ENCODE measurements at regions not wholly inside any gene's neighbourhood (a gene's known extent, or its start where the extent isn't known, plus 50 kb on each side); places are given as distances from the start of the nearest gene placed in this dataset.
"Not testable (repeated sequence)": the region's sequence is repeated elsewhere in the genome, so short reads cannot be mapped to it uniquely, and the experiment has no call there.

DNA sequence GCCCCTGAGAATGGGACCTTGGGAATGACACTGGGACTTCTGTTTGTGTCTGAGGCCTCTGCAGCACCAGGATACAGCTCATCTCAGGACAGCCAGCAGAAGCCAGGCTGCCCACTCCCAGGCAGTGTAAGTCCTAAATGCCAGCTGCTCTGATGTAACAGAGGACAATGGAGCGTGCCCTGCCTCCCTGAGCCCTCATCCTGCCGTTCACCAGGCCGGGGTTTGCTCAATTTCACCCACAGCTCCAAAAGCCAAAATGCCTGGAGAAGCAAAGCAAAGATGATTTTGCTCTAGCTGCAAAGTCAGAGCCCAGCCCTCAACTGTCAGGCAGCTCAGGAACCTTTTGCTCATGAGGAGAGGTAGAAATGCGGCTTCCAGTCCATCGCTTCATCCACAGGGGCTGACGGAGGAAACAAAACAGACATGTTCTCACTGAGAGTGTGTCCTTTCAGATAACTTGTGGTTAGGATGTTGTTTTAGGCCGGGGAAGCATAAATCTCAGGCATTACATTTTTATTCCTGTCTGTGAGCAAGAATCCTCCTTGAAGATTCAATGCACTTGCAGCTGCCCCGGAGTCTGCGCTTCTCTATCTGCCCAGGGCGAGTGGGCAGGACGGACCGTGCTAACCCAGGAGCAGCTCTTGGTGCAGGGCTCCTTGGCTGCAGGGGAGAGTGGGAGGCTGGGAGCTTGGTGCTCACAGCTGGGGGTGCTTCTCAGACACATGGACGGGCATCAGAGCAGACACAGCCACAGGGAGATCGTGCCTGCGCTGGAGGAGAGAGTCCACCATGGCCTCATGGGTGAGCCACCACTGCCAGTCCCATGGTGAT is 83.2 kb upstream of the CHST15 start:
- DNase-seq = no peak

DNA sequence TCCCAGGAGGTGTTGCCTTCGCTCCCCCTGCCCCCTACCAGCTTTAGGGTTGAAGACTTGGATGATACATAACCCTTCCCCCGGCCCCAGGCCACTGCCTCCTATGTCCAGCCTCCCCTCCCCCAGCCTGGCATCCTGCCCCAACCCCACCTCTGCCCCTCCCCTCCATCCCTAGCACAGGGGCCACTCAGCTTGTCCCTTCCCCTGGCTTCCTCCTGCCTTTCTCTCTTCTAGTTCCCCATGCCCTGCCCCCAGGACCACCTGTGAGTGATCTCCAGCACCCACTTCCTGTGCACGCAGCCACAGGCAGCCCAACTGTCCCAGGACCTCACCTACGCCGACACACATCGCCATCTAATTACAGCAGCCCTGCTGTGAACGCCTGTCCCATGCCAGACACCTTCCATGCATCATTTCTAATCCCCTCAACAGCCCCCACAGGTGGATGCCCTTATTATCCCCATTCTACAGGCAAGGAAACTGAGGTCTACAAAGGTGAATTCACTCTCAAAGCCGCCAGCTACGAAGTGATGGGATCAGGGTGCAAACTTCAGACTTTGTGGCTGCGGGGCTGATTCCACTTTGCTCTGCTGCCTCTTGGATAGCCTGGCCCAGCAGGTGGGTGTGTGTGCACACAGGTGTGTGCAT is 82.4 kb upstream of the CHST15 start:
- DNase-seq = no peak

DNA sequence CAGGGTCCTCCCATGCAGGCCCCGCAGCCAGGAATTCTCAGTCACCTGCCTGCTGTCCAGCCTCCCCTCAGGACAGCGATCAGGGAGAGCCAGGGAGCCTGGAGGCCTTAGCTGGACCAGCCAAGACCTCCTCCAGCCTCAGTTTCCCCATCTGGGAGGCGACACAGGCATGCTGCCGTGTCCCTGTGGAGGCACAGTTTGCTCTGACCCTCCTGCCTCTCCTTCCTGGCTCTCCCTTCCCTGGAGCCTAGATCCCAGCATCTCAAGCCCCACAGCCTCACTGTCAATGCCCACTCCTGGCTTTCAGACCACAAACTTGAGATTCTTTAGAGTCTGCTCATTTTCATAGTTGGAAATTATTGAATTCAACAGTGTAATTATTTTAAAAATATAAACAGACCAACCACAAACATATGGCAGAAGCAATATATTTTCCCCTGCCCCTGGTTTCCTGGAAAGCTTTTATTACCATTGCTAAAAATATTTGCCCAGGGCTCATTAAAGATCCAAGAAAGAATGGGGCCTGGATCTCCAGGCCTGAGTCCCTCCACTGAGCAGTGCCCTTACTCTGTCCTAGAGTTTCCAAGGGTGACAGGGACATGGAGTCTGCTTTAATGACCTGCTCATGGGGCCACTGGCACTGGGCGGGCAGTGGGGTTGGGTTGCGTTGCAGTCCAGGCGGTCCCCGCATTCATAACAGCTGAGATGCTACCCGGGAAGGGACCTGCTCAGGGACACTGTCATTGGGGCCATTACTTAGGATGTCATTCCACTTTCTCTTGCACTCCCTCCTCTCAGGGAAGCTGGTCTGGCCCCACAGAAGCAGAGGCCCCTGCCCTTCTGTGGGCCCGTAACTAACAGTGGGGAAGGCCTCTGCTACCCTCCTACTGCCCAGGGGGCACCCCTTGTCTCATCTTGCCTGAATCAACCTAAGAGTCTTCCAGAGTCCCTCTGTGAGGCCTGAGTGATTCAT is 81.6 kb upstream of the CHST15 start:
- DNase-seq = no peak

DNA sequence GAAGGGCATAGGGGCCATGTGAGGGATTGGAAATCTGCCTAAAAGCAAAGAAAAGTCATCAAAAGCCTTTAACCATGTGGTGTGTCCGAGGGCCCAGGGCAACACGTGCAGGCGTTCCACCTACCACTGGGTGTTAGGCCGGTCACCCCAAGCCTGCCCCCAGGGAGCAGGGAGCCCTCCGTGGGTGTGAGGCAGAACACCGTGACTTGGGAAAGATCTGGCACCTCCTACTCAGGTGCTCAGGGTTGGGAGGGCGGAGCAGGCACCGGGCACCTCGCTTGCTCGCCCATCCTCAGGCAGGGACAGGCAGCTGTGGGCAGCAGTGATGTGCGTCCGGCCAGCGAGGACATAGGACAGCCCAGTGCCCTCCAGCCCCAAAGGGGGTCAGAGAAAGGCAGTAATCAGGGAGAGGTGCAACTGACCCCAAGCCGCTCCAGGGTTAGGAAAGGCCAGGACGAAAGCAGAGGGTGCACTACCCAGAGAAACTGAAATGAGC is 80.7 kb upstream of the CHST15 start:
- no peak for DNase-seq

DNA sequence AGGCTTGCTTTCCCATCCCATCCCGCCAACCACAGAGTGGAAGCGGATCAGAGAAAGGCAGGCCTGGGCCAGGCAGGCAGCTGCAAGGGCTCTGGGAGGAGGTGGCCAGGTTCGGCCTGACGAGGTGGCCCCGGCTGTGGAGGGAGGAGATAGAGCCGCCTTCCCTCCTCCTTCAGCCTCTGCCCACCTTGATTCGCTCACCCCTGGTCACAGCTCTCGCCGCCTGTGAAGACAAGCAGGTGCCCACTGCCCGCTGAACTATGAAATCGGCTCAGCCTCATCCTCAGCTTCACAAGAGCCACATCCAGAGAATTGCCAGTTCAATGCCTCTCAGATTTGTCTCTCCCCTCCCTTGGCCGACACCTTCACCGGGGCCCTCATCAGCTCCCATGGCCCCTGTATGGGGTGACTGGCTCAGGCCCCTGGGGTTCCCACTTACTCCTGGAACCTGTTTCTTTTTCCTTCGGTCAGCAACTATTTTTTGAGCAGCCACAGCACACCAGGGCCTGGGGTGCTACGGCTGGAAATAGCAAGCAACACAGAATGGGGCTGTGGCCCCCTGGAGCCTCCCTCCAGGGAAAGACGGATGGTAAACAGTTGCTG is 80.0 kb upstream of the CHST15 start:
- no peak for DNase-seq

DNA sequence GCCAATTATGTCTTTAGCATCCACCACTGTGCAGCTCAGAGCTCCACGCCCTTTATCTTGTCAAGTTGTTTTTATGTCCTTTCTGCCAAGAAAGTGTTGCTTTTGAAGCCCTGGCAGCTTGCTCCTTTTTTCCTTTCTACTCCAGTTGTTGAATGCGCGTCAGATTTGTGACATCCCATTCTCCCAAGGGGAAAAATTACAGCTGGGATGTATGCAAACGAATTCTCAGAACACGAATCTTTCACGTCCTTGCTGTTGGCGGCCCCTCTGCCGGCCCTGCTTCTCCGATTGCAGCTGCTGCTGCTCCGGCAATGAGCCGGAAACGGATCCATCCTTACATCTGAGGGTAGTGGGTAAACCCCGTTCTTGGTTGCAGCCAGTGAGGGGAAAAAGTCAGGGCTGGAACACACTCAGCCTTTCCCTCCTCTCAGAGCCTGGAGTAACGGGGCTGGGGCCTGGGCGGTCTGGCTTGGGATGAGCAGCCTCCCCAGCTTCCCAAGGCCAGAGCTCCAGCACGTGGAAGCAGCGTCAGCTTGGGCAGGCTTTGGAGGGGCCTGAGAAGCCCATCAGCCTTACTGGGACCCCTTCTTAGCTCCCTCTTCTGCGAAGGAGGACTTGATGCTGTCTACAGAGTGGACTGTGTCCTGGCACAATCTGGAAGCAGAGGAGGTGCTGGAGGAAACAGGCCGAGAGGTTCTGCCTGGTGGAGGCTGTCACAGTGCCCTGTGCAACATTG is 79.0 kb upstream of the CHST15 start:
- DNase-seq = no peak

DNA sequence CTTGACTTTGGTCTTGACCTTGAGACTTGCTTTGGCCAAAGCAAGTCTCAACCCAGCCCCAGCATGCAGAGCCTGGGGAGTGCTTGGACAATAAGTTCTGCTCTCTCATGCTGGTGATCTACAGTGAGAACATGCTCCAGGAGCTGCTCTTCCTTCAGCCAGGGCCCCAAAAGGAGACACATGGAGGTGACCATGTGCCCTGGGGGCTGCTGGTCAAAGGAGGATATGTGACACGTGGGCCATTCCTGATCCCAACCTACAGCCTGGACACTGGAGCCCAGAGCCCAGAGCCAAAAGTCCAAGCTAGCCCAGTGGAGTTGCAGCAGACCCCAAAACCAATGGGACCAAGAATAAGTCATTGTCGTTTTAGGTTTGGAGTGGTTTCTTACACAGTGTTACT is 78.2 kb upstream of the CHST15 start:
- no peak for DNase-seq

DNA sequence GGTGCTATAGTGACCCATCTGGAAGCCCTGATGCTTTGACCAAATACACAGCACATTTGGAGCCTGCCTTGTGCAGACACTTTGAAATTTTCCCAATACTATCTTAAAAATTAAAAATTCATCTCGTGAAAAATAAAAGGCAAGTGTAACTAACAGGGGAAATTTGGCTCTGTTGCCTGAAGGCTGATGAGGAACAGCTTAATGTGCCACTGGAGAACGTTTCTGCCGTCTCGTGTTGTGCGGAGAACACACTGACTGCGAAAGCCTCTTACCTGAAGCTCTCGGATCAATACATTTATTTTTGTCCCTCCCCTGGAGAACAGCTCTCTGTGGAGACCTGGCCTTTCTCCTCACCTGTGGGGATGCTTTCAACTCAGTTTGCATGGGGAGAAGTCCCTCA is 77.2 kb upstream of the CHST15 start:
- DNase-seq = no peak

DNA sequence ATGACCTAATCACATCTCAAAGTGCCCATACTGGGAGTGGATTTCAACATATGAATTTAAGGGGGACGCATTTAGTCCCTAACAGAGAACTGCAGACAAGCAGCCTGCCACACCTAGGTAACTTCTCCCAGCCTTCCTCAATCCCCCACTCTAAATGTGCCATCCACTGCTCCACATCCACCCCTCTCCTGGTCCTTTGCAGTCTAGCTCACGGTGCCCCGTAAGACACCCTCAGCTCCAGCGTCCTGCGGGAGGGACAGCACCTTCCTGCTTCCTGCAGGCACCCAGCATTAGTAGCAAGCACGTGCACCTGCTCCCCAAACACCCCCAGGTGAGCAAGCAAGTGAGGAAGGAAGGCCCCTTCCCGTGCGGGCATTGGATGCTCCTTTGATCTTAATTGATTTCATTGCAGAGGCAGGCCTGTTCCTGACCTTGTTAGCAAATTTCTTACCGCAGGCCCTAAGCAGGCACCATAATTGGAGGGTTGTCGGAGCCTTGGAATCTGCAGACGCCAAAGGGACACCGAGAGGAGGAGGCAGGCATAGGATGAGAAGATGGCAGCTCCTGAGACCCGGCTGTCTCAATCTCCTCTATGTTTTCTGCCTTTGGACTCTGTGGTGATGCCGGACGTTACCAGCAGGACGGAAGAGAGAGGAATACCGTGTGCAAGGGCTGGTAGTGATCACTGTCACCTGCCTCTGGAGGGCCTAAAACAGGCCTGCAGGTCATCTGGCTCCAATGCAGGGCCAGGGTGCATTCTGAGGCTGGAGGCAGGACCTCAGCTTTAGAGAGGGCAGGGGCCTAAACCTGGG is 75.8 kb upstream of the CHST15 start:
- no peak for DNase-seq

DNA sequence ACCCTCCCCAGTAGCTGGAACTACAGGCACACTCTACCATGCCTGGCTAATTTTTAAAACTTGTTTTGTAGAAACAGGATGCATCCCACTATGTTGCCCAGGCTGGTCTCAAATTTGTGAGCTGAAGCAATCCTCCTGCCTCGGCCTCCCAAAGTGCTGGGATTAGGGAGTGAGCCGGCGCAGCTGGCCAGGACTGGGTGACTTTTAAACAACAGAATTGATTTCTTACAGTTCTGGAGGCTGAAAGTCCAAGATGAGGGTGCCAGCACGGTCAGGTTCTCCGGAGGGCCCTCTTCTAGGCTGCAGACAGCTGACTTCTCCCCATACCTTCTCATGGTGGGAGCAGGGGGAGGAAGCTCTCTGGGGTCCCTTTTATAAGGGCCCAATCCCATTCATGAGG is 75.2 kb upstream of the CHST15 start:
- DNase-seq = no peak

DNA sequence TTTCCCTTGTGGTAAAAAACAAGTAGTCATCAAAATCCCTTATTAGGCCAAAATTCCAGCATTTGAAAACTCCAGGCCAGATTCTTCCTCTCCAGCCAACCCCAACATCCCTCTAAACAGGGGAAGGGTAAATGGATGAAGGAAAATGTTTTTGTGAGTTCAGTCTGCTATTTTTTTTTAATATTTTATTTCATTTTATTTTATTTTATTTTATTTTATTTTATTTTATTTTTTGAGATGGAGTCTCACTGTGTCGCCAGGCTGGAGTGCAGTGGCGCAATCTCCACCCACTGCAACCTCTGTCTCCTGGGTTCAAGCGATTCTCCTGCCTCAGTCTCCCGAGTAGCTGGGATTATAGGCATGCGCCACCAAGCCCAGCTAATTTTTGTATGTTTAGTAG is 74.5 kb upstream of the CHST15 start:
- not testable (repeated sequence) for DNase-seq

DNA sequence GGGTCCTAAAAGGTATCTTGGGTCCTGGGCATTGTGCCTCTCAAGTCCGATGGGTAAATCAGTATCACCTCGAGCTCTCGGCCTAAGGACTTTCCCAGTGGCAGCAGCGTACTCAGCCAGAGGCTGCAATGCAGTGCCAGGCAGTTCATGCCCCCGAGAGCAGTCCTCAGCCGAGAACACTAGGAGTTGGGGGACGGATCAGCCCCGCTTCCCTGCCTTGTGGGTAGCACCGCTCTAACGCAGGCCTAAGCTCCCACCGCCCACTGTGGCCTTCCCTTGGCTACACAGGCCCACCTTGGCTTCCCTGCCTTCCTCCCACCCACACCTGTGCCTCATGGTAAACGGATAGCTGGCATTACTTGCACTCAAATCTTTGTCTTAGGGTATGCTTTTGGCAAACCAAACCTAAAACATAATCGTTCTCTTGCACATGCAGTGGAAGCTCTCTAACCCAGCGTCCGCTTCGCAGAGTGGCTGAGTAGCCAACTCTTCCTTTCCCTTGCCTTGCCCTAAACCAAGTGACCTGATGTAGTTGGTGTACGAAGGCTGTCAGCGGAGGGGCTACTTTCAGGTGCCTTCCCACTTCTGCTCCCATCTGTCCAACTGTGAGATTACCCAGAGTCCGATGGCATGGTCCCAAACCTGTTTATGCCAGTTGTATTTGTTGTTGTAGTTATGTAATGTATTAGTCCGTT is 73.2 kb upstream of the CHST15 start:
- DNase-seq = no peak

DNA sequence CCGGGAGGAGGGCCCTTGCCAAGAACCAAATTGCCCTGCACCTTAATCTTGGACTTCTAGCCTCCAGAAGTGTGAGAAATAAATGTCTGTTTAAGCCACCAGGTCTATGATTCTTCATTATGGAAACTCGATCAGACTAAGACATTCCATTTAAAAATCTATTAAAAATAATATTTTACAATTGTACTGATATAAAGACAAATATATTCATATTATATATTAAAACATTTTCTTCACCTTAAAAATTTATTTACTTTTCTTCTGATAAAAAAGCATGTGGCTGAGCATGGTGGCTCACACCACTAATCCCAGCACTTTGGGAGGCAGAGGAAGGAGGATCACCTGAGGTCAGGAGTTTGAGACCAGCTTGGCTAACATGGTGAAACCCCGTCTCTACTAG is 72.4 kb upstream of the CHST15 start:
- DNase-seq = no peak

DNA sequence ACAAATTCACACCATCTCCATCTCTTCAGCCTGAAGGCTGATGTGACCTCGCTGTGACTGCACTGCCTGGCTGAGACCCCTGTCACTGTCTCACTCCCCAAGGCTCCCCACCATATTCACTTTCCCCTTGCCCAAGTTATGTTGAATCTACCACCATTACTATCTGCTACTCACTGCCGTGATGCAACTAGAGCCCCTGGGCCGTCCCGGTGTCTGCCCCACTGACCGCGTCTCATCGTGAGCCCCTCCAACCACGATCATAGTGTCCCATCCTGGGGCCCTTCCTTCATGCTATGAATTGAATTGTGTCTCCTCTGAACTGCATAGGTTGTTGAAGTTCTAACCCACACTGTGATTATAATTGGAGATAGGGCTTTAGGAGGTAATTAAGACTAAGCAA is 71.9 kb upstream of the CHST15 start:
- no peak for DNase-seq

DNA sequence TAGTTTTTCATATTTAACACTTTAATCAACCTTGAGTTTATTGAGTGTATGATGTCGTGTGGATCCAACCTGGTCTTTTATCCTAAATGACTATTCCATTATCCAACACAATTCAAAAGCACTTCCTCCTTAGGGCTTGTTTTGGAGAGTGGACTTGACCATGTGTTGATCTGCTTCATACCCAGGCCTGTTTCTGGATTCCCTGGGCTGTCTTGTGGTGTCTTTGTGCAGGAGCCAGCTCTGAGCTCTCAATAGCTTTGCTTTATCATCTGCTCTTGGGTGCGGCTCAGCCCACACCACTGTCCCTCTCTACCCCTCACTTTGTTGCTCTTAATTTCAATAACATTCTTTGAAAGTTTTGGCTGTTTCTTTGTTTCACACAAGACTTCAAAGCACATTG is 70.9 kb upstream of the CHST15 start:
- DNase-seq = no peak

DNA sequence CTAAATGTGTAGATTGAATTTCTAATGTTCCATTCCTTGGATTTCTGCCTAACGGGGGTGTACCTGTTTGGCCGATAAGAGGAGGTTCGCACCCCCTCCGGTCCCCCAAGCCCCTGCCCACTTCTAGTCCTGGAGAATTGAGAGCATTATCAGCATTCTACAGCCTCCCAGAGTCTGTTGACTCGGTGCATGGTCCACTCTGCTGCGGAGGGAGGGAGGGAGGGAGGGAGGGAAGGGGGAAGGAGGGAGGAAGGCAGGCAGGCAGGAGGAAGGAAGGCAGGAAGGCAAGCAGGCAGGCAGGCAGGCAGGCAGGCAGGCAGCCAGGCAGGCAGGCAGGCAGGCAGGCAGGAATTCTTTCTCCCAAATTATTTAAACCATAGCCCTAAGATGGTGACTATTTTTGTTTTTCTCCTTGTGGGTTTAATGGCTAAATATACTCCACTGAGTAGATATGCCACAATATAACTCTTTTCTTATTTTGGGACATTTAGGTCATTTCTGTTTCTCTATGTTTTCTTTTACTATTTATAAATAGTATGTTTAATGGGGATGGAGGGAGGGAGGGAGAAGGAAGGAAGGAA is 69.5 kb upstream of the CHST15 start:
- DNase-seq = no peak

DNA sequence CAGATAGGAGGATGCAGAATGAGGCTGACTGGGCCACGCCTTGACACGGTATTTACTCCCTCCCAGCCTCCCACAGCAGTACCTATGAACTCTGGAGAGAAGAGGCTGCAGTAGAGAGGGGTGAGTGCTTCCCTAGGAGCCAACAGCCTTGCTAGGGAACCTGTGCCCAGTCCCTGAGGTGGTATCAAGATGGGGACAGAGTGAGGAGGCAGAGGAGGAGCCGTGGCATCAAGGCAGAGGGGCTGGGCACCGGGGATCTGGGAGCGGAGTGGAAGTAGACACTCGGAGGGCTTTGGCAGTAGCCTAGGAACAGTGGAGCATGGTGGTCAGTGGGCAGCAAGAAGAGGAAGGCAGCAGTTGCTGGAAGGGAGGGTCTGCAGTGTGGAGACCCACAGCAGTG is 68.7 kb upstream of the CHST15 start:
- no peak for DNase-seq

DNA sequence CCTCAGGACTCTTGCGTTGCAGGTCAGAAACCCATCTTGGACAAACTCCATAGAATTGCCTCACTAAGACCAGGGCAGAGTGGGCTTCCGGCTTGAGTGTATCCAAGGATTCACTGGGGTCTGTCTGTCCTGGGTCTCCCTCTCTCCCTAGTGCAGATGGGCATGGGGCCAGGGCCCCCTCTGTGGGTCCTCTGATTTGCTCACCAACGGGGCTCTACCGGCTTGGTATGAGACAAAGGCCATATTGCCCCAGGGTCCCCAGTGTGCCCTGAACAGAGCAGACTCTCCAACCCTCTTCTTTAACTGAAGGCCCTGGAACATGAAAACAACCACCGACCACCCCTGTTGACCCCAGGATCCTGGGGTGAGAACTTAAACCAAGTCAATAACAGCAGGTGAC is 68.2 kb upstream of the CHST15 start:
- DNase-seq = no peak

DNA sequence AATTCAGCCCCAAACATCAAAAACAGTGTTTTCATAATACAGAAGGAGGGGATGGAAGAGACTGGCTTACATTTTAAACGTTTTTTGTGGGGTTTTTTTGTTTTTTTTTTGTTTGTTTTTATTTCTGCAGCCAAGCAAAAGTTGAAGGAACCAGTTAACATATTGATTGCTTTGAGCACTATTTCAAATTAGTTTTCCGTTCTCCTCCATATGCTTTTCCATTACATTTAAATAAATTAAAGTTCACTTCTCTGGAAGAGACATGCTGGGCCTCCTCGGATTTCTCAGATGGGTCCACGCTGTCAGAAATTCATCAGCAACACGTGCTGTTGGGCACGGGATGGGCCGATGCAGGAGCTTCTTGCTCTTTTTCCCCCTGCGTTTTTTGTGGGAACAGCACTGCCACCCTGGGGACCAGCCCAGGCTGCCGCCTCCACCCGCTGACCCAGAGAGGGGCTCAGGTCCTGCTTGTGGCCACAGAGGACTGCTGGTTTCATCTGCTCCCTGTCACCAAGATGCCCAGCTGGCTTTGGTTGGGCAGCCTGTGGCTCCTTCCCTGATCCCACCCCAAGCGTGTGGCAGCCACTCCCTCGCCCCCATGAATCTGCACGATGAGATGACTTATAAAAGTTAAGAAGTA is 67.7 kb upstream of the CHST15 start:
- DNase-seq = no peak

DNA sequence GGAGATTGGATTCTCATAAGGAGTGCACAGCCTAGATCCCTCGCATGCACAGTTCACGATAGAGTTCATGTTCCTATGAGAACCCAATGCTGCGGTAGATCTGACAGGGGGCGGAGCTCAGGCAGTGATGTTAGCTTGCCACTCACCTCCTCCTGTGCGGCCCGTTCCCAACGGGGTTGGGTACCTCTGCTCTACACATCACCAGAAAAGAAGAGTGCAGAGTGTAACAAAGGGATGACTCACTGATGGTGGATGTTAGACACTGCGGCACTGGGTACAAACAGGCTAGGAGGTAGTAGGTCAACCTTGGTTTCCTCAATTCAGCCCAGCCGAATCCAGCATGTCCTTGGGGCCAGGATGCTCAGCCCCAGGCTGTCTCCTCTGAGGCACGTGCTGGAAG is 66.8 kb upstream of the CHST15 start:
- no peak for DNase-seq
